ENCODE measurements at regions not wholly inside any gene's neighbourhood (a gene's known extent, or its start where the extent isn't known, plus 50 kb on each side); places are given as distances from the start of the nearest gene placed in this dataset.
A peak's percentile ranks its signal among the peaks of the same experiment; 100 is the strongest.

GRCh38 chr5:8457187-8458037 is 588.5 kb downstream of the MTRR start (continued):
- TF ChIP-seq KDM4A (IDR thresholded peaks at IDR 0.05; ENCODE audit: low read depth, low read length, severe bottlenecking), result peak; percentile 96
- TF ChIP-seq KDM1A (IDR thresholded peaks at IDR 0.05; ENCODE audit: borderline replicate concordance, low read length), result 0 out of 2 replicates have a peak, but pooled peaks have one; percentile 7
- 0 out of 2 replicates have a peak, but pooled peaks have one; percentile 34 for TF ChIP-seq TBP (IDR thresholded peaks at IDR 0.05; ENCODE audit: low read depth, low read length)
- TF ChIP-seq TCF12 (IDR thresholded peaks at IDR 0.05; ENCODE audit: low read depth, low read length), result 0 out of 2 replicates have a peak, but pooled peaks have one; percentile 11
- TF ChIP-seq ASH2L (IDR thresholded peaks at IDR 0.05; ENCODE audit: low read length), result peak; percentile 42
- TF ChIP-seq PHF8 (conservative IDR thresholded peaks at IDR 0.05; ENCODE audit: low read depth, low read length), result peak; percentile 74
- peak; percentile 54 for TF ChIP-seq NRF1 (IDR thresholded peaks at IDR 0.05; ENCODE audit: low read depth, low read length)
- no peak for TF ChIP-seq HDAC6 (IDR thresholded peaks at IDR 0.05; ENCODE audit: low read depth, low read length)

Data from H1 (cell line).